ENCODE measurements at regions not wholly inside any gene's neighbourhood (a gene's known extent, or its start where the extent isn't known, plus 50 kb on each side); places are given as distances from the start of the nearest gene placed in this dataset.
"Not testable (repeated sequence)": the region's sequence is repeated elsewhere in the genome, so short reads cannot be mapped to it uniquely, and the experiment has no call there.

DNA sequence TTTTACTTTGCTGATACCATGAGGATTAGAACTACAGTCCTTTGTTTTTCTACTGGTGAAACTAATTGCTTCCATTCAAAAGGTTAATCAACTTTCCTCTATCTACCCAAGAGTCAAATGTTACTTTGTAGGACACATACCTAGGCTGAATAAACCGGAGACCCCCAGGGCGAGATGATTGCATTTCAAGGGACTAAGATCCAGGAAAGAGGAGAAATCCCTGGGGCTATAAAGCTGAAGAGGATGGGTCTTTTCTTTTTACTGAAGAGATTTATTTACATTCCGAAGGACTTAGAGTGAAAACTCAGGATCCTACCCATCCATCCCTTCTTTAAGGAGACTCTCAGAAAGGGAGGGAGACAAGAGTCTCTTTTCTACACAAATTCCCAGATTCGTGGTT, 331.9 kb downstream of the CDH19 start:
- no peak for DNase-seq

DNA sequence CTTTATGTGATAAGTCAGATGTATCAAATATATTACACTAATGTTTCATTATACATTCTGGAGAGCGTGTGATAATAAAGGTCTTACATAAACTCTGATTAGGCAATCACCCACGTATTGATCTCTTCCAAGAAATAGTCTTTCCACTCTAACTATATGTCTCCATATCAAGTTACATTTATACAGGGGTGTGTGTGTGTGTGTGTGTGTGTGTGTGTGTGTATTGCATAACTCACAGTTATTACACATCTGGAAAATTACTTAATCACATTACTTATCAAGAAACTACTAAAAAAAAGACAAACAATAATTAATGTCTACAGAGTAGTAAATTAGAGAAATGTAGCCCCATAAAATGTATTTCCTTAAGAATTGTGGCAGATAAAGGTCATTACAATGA, 339.8 kb downstream of the CDH19 start:
- DNase-seq = no peak

DNA sequence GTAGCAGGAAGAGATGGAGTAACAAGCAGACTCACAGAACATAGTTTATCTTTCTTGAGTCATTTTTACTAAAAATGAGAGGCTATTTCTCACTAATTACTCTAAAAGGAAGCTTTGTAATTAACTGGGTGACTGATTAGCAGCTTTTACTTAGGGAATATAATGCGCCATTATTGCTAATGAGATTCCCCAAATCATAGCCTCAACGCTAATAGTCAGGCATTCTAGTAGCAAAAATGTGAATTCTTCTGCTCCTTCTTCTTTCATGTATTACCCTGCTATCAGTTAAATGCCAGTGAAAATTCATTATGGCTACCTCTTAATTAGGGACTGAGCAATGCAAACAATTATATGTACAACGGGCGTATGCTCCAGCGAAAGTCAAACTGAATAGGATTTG, 349.8 kb downstream of the CDH19 start:
- DNase-seq = no peak

DNA sequence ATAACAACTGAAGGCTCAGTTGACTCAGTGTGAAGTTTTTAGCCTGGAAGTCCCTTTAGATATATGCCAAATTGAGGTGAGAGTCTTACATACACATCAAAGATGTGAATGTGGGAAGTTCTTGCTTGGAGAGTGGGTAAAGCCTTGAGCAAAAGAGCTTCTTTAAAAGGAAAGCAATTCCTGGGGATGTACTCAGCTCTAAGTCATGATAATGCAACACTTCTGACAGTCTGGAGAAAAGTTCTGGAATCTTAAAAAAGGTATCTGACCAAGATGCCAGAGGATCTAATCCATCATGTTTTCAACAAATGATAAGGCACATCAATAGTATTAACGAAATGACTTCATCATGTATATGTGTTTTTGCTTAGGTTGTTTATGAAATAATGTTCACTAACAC, 351.2 kb downstream of the CDH19 start:
- no peak for DNase-seq

DNA sequence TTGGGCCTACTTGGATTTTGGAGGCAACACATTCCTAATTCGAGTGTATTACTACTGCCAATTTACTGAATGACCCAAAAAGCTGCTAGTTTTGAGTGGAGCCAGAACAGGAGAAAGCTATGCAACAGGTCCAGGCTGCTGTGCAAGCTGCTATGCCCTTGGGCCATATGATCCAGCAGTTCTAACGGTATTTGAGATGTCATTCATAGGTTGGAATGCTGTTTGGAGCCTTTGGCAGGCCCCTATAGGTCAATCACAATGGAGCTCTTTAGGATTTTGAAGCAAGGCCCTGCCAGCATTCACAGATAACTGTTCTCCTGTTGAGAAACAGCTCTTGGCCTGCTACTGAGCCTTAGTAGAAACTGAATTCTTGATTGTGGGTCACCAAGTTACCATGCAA, 368.7 kb downstream of the CDH19 start:
- no peak for DNase-seq

DNA sequence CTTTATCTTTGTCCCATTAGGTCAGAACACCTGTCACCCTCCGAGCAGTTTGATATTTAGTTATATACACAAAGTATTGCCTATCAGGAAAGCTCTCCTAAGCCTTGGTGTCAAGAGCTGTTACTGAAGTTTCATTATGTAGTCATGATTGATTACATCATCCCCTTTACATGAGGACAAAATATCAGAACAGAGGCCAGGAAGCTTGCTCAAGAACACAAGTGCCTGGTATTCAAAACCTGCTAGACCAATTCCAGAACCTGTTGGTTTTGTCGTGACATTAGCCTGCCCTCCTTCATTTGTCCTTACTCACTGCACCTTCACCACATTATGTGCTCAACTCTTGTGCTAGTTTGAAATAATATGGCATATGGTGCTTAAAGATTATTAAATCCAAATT, 377.1 kb downstream of the CDH19 start:
- no peak for DNase-seq

DNA sequence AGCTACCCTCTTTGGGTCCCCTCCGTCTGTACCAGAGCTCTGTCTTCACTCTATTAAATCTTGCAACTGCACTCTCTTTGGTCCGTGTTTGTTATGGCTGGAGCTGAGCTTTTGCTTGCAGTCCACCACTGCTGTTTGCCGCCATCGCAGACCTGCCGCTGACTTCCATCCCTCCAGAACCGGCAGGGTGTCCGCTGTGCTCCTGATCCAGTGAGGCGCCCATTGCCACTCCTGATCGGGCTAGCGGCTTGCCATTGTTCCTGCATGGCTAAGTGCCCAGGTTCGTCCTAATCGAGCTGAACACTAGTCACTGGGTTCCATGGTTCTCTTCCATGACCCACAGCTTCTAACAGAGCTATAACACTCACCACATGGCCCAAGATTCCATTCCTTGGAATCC, 380.6 kb downstream of the CDH19 start:
- DNase-seq = not testable (repeated sequence)

DNA sequence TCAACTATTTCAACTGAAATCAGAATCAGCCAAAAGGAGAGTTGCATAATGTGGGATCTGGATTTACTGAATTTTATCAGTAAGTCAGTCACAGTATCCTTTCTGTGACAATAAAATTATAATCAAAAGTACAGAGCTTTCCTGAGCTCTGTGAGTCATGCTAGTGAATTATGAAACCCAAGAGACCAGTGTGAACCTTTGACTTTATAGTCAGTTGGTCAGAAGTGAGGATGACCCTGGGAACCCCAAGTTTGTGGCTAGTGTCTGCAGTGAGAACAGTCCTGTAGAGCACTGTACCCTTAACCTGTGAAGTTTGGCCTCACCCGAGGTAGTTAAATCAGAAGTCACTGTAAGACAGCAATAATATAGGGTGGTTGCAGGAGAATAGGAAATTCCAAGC, 381.7 kb downstream of the CDH19 start:
- no peak for DNase-seq

DNA sequence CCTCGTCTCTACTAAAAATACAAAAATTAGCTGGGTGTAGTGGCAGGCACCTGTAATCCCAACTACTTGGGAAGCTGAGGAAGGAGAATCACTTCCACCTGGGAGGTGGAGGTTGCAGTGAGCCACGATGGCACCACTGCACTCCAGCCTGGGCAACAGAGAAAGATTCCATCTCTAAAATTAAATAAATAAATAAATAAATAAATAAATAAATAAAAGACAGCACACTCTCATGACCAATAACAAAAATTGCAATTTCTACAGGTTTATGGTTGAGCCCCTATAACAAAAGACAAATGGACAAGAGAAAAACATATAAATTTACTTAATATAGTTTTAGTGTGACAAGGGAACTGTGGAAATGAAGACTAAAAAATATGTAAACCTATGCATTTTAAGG, 384.1 kb downstream of the CDH19 start:
- DNase-seq = no peak

DNA sequence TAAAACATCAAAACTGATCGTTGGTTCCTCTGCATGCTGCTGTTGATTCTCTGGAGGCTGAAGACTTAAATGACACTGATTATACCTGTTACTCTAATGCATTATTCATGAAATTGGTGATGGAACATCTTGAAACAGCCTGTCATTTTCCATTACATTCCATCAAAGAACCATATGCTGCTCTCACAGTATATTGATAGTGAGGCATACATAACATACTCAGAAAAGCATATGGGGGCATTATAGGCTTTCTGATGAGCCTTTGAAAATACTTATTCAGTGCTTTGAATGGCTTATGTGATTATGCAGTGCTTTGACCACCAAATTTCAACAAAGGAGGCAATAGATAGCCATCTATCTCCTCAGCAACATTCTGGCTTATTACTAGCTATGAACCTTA, 392.1 kb downstream of the CDH19 start:
- no peak for DNase-seq

DNA sequence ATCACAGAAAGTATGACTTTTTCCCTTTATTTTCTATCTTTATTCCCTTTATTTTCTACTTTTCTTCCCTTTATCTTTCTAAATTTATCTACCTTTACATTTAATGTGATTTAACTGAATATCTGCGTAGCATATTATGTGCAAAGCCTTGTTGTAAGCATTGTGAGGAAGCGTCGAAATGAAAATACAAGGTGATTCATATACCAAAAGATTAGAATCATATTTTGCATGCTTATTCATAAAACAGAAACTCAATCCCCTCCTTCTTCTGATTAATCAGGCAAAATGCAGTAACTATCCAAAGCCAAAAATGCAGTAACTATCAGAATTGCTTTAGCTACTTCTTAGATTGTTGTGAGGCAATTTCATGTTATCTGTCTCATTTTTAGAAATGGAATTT, 393.0 kb downstream of the CDH19 start:
- DNase-seq = no peak

DNA sequence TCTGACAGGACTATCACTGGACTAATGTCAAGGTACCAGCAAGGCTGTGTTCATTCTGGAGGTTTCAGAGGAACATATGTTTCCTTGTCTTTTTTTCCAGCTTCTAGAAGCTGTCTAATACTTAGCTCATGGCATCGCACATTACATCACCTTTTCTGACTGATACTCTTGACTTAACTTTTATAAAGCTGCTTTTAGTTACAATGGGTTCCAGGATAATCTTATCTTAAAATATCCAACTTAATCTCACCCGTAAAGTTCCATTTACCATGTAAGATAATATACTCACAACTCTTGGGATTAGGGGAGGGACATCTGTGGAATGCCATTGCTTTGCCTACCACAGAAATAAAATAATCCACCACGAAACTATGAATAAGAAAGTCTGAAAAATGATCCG, 394.2 kb downstream of the CDH19 start:
- DNase-seq = no peak

DNA sequence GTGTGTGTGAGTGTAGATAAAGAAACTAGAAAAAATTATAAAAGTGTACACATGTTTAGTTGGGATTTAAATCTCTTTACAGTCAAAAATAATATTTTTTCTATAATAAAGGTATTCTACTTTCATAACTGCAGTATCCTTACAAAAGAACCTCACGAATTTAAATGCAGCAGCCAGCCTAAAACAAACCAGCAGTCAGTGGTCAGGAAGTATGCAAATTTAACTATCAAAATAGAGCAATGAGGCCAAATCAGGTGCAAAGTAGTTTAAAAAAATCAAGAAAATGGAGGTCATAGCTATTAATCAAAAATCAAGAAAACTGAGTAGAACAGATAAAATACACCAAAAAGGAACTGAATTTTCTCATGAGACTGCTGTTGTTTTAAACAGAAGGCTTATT, 407.1 kb downstream of the CDH19 start:
- DNase-seq = no peak

DNA sequence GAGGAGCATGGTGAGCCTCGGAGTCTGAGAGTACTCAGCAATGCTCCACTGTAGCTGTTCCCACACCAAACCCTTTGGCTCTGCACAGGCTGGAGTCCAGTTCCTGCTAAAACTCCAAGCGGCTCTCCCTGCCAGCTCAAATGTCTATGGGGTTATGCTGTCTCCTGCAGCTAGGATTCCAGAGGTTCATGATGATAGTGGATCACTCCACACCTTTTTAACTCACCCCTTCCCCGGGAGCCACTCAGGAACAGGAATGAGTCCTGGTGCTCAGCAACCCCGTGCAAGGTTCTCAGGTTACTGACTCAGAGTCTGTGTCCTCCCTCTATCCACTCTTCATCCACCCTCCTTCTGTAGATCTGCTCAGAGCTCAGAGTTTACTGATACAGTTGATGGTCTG, 410.0 kb downstream of the CDH19 start:
- DNase-seq = no peak

DNA sequence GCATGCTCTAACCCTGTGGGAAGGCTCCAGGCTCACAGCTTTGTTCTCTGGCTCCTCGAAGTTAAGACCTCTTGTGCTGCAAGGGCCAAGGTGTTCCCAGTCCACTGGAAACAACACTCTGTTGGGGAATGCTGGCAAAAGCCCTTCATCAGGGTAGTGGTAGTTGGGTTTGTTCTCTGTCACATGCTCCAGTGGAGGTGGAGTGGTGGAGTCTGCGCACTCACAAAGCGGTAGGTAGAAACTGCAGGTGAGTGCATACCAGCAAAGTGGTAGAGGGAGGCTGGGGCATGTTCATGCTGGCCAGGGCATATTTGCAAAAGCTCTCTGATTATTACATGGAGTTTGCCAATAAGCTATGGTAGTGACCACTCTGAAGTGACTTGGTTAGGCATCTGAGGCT, 410.5 kb downstream of the CDH19 start:
- DNase-seq = no peak

DNA sequence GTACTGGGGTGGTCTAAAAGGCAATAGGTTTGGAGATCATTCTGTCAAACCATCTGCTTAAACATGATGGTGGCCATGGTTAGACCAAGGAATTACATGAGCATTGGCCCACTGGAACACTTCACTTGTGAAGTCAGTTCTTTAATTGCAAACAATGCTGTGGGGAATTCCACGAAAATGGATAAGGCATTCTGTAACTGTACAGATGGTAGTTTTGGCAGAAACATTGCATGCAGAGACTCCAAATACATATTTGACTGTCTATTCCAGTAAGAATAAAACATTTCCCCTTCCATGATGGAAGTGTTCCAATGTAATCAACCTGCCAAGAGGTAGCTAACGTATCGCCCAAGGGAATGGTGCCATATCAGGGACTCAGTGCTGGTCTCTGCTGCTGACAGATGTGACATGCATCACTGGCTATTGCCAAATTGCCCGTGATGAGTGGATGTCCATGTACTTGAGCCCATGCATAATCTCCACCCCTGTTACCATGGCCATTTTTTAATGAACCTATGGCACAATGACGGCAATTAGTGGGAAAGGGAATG, 417.9 kb downstream of the CDH7 start:
- DNase-seq = peak; percentile 38 to 78

DNA sequence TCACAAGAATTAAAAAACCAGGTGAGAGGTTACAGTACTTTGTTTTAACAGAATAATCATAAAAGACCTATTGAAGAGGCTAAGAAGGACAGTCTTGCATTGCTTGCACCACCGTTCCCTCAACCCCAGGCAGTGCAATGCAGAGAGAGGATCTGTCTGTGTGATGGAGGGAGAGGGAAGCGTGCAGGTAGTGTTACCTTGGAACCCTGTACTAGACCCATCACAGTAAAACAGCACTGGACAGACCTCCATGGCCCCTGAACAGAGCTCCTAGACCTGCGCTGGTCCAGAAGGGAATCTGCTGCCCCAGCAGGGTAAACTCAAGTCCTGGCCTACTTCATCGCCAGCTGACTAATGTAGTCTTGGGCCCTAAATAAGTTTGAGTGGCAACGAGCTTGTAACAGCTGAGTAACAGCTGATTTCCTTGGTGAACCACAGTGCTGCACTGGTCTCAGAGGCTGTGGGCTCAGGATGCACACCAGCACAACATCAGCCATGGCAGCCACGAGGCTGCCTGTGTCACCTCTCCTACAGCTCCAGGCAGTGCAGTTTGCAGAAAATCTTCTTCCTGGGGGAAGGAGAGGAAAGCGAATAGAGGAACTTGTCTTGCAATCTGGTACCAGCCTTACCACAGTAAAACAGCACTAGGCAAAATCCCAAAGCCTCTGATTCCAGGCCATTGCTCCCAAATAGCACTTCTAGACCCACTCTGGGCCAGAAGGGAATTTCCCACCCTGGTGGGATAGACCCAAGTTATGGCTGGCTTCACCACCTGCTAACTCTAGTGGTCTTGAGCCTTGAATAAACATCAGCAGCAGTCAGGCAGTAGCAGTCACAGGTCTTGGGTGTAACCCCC, 417.2 kb downstream of the CDH7 start:
- DNase-seq = no peak

DNA sequence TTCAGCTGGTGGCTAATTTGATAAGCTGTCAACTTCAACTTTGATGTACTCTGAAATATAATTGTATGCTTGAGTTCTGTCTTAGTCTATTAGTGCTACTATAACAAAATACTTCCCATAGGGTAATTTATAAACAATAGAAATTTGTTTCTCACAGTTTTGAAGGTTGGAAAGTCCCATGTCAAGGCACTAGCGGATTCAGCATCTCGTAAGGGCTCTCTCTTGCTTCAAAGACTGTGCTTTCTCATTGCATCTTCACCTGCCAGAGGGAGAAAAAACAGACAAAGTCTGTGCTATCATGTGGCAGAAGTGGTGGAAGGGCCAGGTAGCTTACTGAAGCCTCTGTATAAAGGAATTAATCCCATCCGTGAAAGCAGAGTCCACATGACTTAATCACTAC, 409.2 kb downstream of the CDH7 start:
- no peak for DNase-seq

DNA sequence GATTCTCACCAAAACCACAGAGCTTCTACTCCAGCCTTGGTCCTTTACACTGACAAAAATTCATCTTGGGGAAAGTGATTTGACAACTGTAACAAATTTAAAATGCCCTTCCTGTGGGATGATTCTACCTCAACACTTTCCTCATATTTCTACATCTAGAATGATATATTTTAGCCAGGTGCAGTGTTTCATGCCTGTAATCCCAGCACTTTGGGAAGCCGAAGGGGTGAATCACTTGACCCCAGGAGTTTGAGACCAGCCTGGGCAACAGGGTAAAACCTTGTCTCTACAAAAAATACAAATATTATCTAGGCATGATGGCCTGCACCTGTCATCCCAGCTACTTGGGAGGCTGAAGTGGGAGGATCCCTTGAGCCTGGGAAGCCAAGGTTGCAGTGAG, 408.6 kb downstream of the CDH7 start:
- DNase-seq = no peak

DNA sequence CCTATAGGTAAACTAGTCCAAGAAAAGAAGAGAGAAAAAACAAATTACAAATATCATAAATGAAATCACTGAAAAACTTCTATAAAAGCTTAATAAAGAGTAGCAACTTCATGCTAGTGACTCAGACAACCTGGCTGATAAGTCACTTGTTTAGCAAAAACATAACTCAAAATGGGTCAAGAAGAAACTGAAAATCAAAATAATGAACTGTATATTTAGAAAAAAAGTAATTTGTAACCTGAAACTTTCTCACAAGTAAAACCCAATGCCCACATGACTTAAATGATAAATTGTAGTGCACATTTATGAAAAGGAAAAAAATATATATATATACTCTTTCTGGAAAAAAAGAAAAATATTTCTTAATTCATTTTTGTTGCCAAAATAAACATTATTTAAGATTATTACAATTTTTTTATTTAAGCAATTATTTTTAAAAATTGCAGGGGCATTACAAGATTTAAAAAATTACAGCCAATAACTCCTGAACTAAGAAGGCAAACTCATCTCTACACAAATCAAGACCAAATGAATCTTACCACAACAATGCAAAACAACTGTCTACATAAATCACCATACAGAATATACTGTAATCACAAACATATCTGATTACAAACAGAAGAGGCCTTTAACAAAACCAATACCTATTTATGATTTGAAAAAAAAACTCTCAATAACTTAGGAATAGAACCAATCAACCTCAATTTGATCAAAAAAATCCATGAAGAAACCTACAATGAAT, 406.3 kb downstream of the CDH7 start:
- no peak for DNase-seq

DNA sequence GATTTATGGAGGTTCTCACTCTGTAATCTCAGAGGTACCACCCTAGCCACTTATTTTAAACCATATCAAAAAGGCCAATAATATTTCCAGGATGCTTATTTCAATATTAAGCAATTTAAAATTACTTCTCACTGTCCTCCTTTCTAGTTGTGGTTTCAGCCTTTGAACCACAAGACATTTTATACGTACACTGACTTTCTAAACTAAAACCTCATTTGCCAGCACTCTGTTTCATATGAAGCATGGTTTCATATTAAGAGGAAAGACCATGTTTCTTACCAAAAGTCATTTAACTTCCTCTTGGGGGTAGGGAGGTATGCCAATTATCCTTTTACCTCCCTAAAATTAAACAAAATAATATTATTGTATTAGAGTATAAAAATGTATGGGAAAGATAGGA, 399.8 kb downstream of the CDH7 start:
- DNase-seq = no peak

DNA sequence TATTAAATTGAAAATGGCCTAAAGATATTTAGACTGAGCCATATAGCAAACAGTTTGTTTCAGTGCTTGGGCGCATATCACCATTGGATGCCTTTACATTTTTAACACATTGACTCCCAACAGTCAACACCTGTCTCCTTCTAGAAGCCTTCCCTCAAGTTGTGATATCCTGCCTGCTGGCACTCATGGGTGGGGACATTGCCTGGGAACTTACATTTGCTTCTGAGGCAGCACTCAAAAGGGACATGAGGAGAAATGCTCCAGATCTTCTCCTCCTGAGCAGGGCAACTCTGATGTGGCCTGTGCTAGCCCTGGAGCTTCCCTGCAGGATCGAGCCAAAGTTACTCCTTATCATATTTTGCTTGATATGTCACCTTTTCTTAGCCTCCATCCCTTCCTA, 392.2 kb downstream of the CDH7 start:
- no peak for DNase-seq

DNA sequence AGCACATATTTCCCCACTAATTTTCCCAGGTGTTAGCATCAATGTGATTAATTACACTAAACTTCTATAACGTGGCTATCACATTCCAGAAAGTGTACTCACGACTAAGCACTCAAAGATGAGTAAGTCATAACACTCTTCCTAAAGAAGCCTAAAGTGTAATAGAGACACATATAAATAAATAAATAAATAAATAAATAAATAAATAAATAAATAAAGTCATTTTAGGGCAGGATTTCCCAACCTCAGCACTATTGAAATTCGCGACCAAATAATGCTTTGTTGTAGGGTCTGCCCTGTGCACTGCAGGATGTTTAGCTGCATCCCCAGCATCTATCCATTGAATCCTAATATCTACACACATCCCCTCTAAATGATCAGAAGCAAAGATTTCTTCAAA, 390.9 kb downstream of the CDH7 start:
- no peak for DNase-seq

DNA sequence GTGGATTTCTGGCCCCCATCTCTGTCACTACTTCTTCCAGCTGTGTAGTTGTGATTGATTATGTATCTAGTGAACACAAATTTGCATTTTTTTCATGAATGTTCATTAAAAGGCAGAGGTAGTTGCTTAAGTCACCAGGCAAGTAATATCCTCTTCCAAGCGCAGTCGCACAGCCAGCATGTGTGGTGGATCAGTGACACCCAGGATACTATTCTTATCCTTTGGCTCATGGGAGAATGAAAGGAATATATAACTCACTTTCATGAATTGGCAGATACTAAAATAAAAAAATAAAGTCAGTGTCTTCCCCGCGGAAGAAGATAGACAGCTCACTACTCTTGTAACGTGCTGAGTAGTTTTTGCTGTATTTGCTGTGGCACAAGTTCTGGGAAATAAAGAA, 387.8 kb downstream of the CDH7 start:
- no peak for DNase-seq

Data from NCI-H2081 (cell line).